Glutamatergic neuron (in vitro differentiated cells): ENCODE measurements at regions not wholly inside any gene's neighbourhood (a gene's known extent, or its start where the extent isn't known, plus 50 kb on each side); places are given as distances from the start of the nearest gene placed in this dataset.

Experiments
- DNase-seq: peaks from one replicate; pipeline ENCODE4 v3.0.0; 2022
- H3K27ac Mint-ChIP-seq: one replicate; pipeline ENCODE4 v1.8.0; 2020; ENCODE audit warnings: mild to moderate bottlenecking, mixed read lengths, inconsistent platforms; ENCODE audit not compliant: unreplicated experiment
- H3K27me3 Mint-ChIP-seq: one replicate; pipeline ENCODE4 v1.8.0; 2020; ENCODE audit warnings: mild to moderate bottlenecking, moderate library complexity, mixed read lengths, inconsistent platforms; ENCODE audit not compliant: unreplicated experiment
- H3K36me3 Mint-ChIP-seq: one replicate; pipeline ENCODE4 v1.8.0; 2020; ENCODE audit warnings: mild to moderate bottlenecking, mixed read lengths, inconsistent platforms; ENCODE audit not compliant: unreplicated experiment
- H3K4me1 Mint-ChIP-seq: one replicate; pipeline ENCODE4 v1.8.0; 2020; ENCODE audit warnings: mild to moderate bottlenecking, low read depth, mixed read lengths, inconsistent platforms; ENCODE audit not compliant: unreplicated experiment
- H3K4me3 Mint-ChIP-seq: one replicate; pipeline ENCODE4 v1.8.0; 2020; ENCODE audit warnings: mild to moderate bottlenecking, mixed read lengths, inconsistent platforms; ENCODE audit not compliant: unreplicated experiment
- H3K9me3 Mint-ChIP-seq: one replicate; pipeline ENCODE4 v1.8.0; 2020; ENCODE audit warnings: mild to moderate bottlenecking, moderate library complexity, mixed read lengths, inconsistent platforms; ENCODE audit not compliant: unreplicated experiment
- CTCF ChIP-seq: fragments of 200-600 bp; sonication (generic); IDR thresholded peaks from one replicate; pipeline ENCODE4 v1.5.0; 2021; ENCODE audit not compliant: partially characterized antibody, unreplicated experiment

DNA sequence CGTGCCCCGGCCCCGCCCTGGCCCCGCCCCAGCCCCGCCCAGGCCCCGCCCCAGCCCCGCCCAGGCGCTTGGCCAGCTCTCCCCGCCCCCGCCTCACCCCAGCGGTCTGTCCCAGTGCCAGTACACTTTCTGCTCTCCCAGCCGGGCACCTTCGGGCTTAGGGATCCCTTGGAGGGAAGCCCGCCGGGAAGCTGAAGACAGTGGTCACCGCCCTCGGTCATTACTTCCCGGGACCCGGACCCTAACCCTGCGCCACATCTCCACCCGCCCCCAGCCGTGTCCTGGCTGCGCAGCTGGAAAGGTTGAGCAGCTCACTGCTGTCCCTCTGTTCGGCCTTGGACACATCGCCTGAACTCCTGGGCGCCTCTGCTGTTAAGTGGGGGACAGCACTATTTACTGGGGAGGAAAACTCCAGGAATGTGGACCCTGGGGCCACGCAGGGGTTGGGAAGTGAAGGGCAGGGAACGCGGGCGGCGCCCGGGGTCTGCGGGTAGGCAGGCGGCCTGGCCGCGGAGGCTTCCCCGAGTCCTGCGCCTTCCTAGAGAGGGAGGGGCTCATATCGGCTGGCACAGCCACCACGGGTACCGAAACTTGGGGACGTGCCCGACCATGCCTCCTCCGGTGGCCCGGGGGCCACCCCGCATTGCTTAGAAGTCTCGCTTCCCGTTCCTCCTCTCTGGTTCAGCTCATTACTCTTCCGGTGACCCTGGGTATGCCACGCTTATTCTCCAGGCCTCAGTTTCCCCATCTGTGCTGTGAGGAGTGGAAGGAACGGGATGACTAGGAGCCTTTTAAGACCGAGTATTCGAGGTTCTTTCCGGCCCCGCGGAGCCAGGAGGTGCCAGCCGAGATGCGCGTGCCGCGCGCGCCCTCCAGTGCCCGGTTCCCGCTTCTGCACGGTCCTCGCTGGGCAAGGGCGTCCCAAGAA, 121.0 kb downstream of the GYPC start:
- peak overlapping the region; percentile 93 for H3K4me3 Mint-ChIP-seq
- peaks cover 8% of the 10 kb centered on the region for H3K4me1 Mint-ChIP-seq
- DNase-seq = peak; percentile 89
- H3K36me3 Mint-ChIP-seq = no peaks in the 10 kb centered on the region
- H3K9me3 Mint-ChIP-seq = peaks cover 7% of the 10 kb centered on the region
- peak; percentile 74 for TF ChIP-seq CTCF
- peaks cover 13% of the 10 kb centered on the region for H3K27me3 Mint-ChIP-seq
- no peak overlapping the region for H3K27ac Mint-ChIP-seq

- TF ChIP-seq CTCF = no peak
- H3K27me3 Mint-ChIP-seq = peaks cover 13% of the 10 kb centered on the region
- no peak for DNase-seq
- no peak overlapping the region for H3K27ac Mint-ChIP-seq
- no peaks in the 10 kb centered on the region for H3K36me3 Mint-ChIP-seq
- H3K9me3 Mint-ChIP-seq = peaks cover 7% of the 10 kb centered on the region
- peak overlapping the region; percentile 93 for H3K4me3 Mint-ChIP-seq
- H3K4me1 Mint-ChIP-seq = peaks cover 10% of the 10 kb centered on the region
Observed at GRCh38 chr2:126777620-126777978, 121.1 kb upstream of the TEX51 start.

GRCh38 chr2:126778561-126779501, 119.9 kb upstream of the TEX51 start:
- H3K27me3 Mint-ChIP-seq = peaks cover 17% of the 10 kb centered on the region
- DNase-seq = no peak
- H3K27ac Mint-ChIP-seq = no peak overlapping the region
- TF ChIP-seq CTCF = no peak
- peaks cover 12% of the 10 kb centered on the region for H3K4me1 Mint-ChIP-seq
- H3K9me3 Mint-ChIP-seq = peaks cover 7% of the 10 kb centered on the region
- no peaks in the 10 kb centered on the region for H3K36me3 Mint-ChIP-seq
- peak overlapping the region; percentile 14 for H3K4me3 Mint-ChIP-seq

DNA sequence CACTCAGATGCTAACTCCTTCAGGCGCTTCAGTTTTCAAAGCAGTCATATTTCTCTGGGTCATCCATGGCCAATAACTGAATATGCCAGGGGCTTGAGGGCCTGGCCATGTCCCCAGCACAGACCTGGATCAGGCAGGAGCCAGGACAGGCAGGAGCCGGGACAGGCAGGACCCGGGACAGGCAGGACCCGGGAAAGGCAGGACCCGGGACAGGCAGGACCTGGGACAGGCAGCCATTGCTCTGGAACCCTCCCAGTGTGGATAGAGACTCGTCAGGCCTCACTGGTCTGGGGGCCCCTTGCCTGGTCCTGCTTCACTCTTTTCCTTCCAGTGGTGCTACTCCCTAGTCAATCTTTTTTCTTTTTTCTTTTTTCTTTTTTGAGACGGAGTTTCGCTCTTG, 117.5 kb upstream of the TEX51 start:
- no peak for TF ChIP-seq CTCF

More for the DNA sequence above, 117.5 kb upstream of the TEX51 start:
- Mint-ChIP-seq H3K27me3 (peaks cover 11% of the 10 kb centered on the region), H3K36me3 (no peaks in the 10 kb centered on the region), H3K27ac (no peak overlapping the region), H3K4me3 (no peak overlapping the region), H3K9me3 (peaks cover 4% of the 10 kb centered on the region), H3K4me1 (peaks cover 8% of the 10 kb centered on the region)
- no peak for DNase-seq
